ENCODE measurements at regions not wholly inside any gene's neighbourhood (a gene's known extent, or its start where the extent isn't known, plus 50 kb on each side); places are given as distances from the start of the nearest gene placed in this dataset.

GRCh38 chr7:130875901-130876300 is 141.9 kb upstream of the KLF14 start:
- no peak overlapping the region for H3K4me3 ChIP-seq
- peaks cover 0 to 25% (median 21%) of the 10 kb centered on the region in 4 donors for H3K4me1 ChIP-seq
- peaks cover 0 to 68% (median 19%) of the 10 kb centered on the region in 4 donors for H3K36me3 ChIP-seq
- DNase-seq, result no peak
- WGBS, 2 donors, result 62 to 85% methylated on average over 5 of the region's 5 CpGs
- no peaks in the 10 kb centered on the region for H3K9me3 ChIP-seq
- intact Hi-C loops (cut with DNase I), result no loop called here
- TF ChIP-seq POLR2AphosphoS5 (IDR thresholded peaks at IDR 0.05) (no peak), EP300 (IDR thresholded peaks at IDR 0.05) (no peak)
- H3K27me3 ChIP-seq, result no peaks in the 10 kb centered on the region
- peak overlapping the region in 1 of 4 donors; percentile 55 for H3K27ac ChIP-seq

DNA sequence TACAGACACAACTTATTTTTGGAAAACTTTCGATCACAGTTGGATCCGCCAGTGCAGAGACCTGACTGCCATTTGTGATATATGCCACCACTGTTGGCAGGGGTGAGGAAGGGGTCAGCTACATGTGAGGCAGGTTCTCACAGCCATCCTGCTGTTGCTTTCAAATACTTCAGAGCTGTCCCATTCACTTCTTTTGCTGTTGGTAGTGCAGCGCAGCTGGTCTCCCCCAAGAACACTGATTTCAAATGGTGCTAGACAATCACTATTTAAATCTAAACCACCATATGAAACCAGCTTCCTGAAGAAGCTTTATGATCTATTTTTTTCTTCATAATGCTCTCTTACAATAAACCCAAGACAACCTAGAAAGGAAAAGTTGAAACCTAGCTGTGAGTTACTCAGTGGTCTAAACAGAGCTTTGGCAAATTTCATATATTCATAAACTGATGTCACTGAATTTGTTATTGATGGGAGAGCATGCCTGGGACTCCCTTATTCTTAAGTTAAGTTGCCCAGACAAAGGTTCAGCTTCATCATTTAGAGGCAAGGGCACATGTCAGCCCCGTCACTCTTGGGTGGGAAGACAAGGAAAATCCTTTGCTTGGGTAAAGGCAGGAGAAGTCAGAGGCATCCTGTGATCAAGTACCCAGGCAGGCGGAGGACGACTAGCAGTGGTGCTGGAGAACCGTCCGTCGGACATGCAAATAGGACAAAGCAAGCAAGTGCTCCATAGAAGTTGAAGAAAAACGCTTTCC is 143.4 kb upstream of the KLF14 start:
- H3K36me3 ChIP-seq, result peaks cover 9 to 66% (median 20%) of the 10 kb centered on the region in 4 donors
- no peak for TF ChIP-seq EP300 (IDR thresholded peaks at IDR 0.05)
- TF ChIP-seq, protein P1, sequence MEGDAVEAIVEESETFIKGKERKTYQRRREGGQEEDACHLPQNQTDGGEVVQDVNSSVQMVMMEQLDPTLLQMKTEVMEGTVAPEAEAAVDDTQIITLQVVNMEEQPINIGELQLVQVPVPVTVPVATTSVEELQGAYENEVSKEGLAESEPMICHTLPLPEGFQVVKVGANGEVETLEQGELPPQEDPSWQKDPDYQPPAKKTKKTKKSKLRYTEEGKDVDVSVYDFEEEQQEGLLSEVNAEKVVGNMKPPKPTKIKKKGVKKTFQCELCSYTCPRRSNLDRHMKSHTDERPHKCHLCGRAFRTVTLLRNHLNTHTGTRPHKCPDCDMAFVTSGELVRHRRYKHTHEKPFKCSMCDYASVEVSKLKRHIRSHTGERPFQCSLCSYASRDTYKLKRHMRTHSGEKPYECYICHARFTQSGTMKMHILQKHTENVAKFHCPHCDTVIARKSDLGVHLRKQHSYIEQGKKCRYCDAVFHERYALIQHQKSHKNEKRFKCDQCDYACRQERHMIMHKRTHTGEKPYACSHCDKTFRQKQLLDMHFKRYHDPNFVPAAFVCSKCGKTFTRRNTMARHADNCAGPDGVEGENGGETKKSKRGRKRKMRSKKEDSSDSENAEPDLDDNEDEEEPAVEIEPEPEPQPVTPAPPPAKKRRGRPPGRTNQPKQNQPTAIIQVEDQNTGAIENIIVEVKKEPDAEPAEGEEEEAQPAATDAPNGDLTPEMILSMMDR (IDR thresholded peaks at IDR 0.05), result no peak
- TF ChIP-seq POLR2A (IDR thresholded peaks at IDR 0.05), result no peak
- no peak for TF ChIP-seq POLR2AphosphoS5 (IDR thresholded peaks at IDR 0.05)
- intact Hi-C loops (cut with DNase I), result no loop called here
- H3K4me1 ChIP-seq, result peaks cover 0 to 36% (median 21%) of the 10 kb centered on the region in 4 donors
- WGBS, 2 donors, result 94 to 95% methylated on average over 10 of the region's 10 CpGs
- DNase-seq, result no peak
- no peak overlapping the region for H3K27ac ChIP-seq
- no peaks in the 10 kb centered on the region for H3K27me3 ChIP-seq
- no peaks in the 10 kb centered on the region for H3K9me3 ChIP-seq
- no peak overlapping the region for H3K4me3 ChIP-seq

DNA sequence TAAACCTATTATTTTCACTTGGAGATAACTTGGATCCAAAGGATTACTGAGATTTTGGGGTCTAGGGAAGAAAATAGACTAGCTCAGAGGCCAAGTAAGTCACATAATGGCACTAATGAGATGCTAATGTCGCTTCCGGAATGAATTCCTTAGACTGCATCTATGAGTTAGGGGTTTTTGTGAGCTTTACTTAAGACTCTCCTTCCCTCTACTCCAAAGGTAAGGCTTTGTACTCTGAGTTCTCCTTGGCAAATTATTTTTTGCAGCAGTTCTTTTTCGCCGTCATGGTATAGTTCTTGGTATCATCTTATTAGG is 143.9 kb upstream of the KLF14 start:
- 93 to 96% methylated on average over 4 of the region's 4 CpGs for WGBS, 2 donors
- H3K27ac ChIP-seq, result no peak overlapping the region
- no peak for DNase-seq

GRCh38 chr7:130878785-130879184 is 144.8 kb upstream of the KLF14 start:
- peaks cover 0 to 36% (median 21%) of the 10 kb centered on the region in 4 donors for H3K4me1 ChIP-seq
- DNase-seq, result no peak
- peaks cover 18 to 66% (median 31%) of the 10 kb centered on the region in 4 donors for H3K36me3 ChIP-seq
- 29 to 63% methylated on average over 2 of the region's 2 CpGs for WGBS, 2 donors
- no peak overlapping the region for H3K4me3 ChIP-seq
- H3K27me3 ChIP-seq, result no peaks in the 10 kb centered on the region
- TF ChIP-seq EP300 (IDR thresholded peaks at IDR 0.05), result no peak
- TF ChIP-seq, protein P1 (IDR thresholded peaks at IDR 0.05), result no peak
- no peak for TF ChIP-seq POLR2A (IDR thresholded peaks at IDR 0.05)
- peak in 1 of 4 donors; percentile 9 for TF ChIP-seq POLR2AphosphoS5 (IDR thresholded peaks at IDR 0.05)
- no peaks in the 10 kb centered on the region for H3K9me3 ChIP-seq
- intact Hi-C loops (cut with DNase I), result no loop called here
- H3K27ac ChIP-seq, result peak overlapping the region in 1 of 4 donors; percentile 13

More for the DNA sequence above, 143.9 kb upstream of the KLF14 start:
- no peak for TF ChIP-seq POLR2AphosphoS5 (IDR thresholded peaks at IDR 0.05)
- TF ChIP-seq, protein P1 (IDR thresholded peaks at IDR 0.05), result no peak
- TF ChIP-seq EP300 (IDR thresholded peaks at IDR 0.05), result no peak
- H3K9me3 ChIP-seq, result no peaks in the 10 kb centered on the region
- no peak overlapping the region for H3K4me3 ChIP-seq
- no peaks in the 10 kb centered on the region for H3K27me3 ChIP-seq
- peaks cover 0 to 36% (median 21%) of the 10 kb centered on the region in 4 donors for H3K4me1 ChIP-seq
- intact Hi-C loops (cut with DNase I), result no loop called here
- peaks cover 15 to 66% (median 25%) of the 10 kb centered on the region in 4 donors for H3K36me3 ChIP-seq

DNA sequence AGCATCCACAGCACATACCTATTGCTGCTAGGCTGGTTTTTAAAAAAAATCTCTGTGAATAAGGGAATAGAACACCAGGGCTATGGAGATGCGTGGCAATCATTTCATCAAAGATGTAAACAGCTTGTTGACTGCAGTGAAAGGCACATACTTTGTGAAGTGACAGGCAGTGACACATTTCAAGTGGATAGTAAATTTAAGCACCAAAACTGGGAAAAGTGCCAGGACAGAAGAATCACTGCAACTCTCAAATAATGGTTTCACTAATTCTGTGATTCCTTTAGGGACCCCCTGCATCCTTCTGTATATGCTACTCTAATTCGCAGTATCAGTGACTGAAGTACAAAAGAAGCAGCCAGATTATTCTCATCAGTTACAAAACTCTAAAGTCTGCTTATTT is 145.2 kb upstream of the KLF14 start:
- no peak for DNase-seq
- Histone ChIP-seq H3K36me3 (peaks cover 22 to 66% (median 33%) of the 10 kb centered on the region in 4 donors), H3K9me3 (no peaks in the 10 kb centered on the region), H3K4me1 (peaks cover 0 to 36% (median 21%) of the 10 kb centered on the region in 4 donors), H3K4me3 (no peak overlapping the region), H3K27ac (peak overlapping the region in 1 of 4 donors; percentile 13), H3K27me3 (no peaks in the 10 kb centered on the region)
- WGBS, 2 donors, result 88 to 89% methylated on average over 2 of the region's 2 CpGs
- TF ChIP-seq EP300 (IDR thresholded peaks at IDR 0.05) (no peak), POLR2A (IDR thresholded peaks at IDR 0.05) (no peak), POLR2AphosphoS5 (IDR thresholded peaks at IDR 0.05) (peak in 1 of 4 donors; percentile 8)
- TF ChIP-seq, protein P1 (IDR thresholded peaks at IDR 0.05), result no peak
- intact Hi-C loops (cut with DNase I), result no loop called here

Measured in sigmoid colon (tissue), 6 donors.